ENCODE measurements at regions not wholly inside any gene's neighbourhood (a gene's known extent, or its start where the extent isn't known, plus 50 kb on each side); places are given as distances from the start of the nearest gene placed in this dataset.
A peak's percentile ranks its signal among the peaks of the same experiment; 100 is the strongest.

DNA sequence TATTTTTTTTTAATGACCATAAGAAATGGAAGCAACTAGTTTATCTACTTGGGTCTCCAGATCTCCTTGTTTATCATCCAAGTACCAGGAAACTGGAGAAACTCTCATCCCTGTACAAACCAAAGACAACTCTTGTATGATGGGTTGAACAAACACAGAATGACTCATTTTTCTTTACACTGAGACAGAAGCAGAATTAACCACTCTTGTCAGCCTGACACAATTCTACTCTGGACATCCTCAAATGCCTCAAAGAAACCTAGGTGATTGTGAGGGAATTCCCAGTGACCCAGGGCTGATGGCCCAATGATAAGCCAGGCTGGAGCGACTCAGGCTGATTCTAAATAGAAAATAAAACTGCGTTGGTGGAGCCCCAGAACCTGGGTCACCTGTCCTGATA, 151.5 kb downstream of the ZNF737 start:
- no peak overlapping the region for H2AK5ac ChIP-seq (ENCODE audit: low read length, severe bottlenecking)
- no peak overlapping the region for H3K18ac ChIP-seq (ENCODE audit: low read depth in 1 of 2, low read length in 2 of 2)
- H3K4me3 ChIP-seq (ENCODE audit: insufficient read depth in 1 of 2, low read depth in 1 of 2, low read length in 2 of 2) = peak overlapping the region in 1 of 2 experiments; percentile 44
- no peak for DNase-seq
- no peak overlapping the region for H2BK12ac ChIP-seq (ENCODE audit: low read length in 2 of 2)
- peaks cover 1 to 38% of the 10 kb centered on the region in 2 experiments for H3K36me3 ChIP-seq (ENCODE audit: control insufficient read depth in 1 of 2, insufficient read depth in 2 of 2, low read depth in 1 of 2, low read length in 2 of 2)
- H3K4me2 ChIP-seq (ENCODE audit: low read length, poor library complexity, severe bottlenecking) = no peak overlapping the region
- WGBS = 88% methylated on average over 2 of the region's 2 CpGs
- H4K8ac ChIP-seq (ENCODE audit: low read length) = no peak overlapping the region
- H3K4ac ChIP-seq (ENCODE audit: low read depth in 1 of 2, low read length in 2 of 2) = no peak overlapping the region
- H2BK15ac ChIP-seq (ENCODE audit: low read depth, poor library complexity, severe bottlenecking) = no peak overlapping the region
- no peak overlapping the region for H2BK120ac ChIP-seq (ENCODE audit: low read depth, low read length)
- H3K4me1 ChIP-seq (ENCODE audit: control insufficient read depth, insufficient read depth, low read depth, low read length) = no peaks in the 10 kb centered on the region
- H2AFZ ChIP-seq (ENCODE audit: low read depth, low read length) = no peak overlapping the region
- no peak overlapping the region for H2BK5ac ChIP-seq (ENCODE audit: low read depth, low read length, poor library complexity, severe bottlenecking)
- H3K79me1 ChIP-seq (replicated peaks; ENCODE audit: low read length, poor library complexity, severe bottlenecking) = peaks cover 9% of the 10 kb centered on the region
- H3K27me3 ChIP-seq (ENCODE audit: control insufficient read depth in 1 of 2, insufficient read depth in 1 of 2, low read length in 2 of 2) = no peaks in the 10 kb centered on the region
- H3K9ac ChIP-seq (ENCODE audit: low read length) = no peak overlapping the region
- H3K14ac ChIP-seq (ENCODE audit: low read length in 2 of 2) = no peak overlapping the region
- peaks cover 87% of the 10 kb centered on the region for H3K9me3 ChIP-seq (ENCODE audit: control insufficient read depth, low read length)
- H3K27ac ChIP-seq (ENCODE audit: low read length, poor library complexity, severe bottlenecking) = no peak overlapping the region
- no peak overlapping the region for H3K23ac ChIP-seq (ENCODE audit: low read length in 2 of 2)
- no peak overlapping the region for H4K91ac ChIP-seq (ENCODE audit: low read length)

DNA sequence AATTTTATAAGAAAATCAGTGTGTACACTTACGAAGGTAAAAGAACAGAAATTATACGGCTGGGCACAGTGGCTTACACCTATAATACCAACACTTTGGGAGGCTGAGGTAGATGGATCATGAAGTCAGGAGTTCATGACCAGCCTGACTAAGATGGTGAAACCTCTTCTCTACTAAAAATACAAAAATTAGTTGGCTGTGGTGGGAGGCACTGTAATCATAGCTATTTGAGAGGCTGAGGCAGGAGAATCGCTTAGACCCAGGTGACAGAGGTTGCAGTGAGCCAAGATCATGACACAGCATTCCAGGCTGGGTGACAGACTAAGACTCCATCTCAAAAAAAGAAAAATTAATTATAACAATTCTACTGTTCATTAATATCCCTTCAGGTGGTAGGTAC, 151.9 kb downstream of the ZNF737 start:
- Histone ChIP-seq H2BK5ac (ENCODE audit: low read depth, low read length, poor library complexity, severe bottlenecking) (no peak overlapping the region), H3K36me3 (ENCODE audit: control insufficient read depth in 1 of 2, insufficient read depth in 2 of 2, low read depth in 1 of 2, low read length in 2 of 2) (peaks cover 2 to 41% of the 10 kb centered on the region in 2 experiments), H4K91ac (ENCODE audit: low read length) (no peak overlapping the region), H3K23ac (ENCODE audit: low read length in 2 of 2) (no peak overlapping the region), H2BK120ac (ENCODE audit: low read depth, low read length) (no peak overlapping the region), H3K27me3 (ENCODE audit: control insufficient read depth in 1 of 2, insufficient read depth in 1 of 2, low read length in 2 of 2) (no peaks in the 10 kb centered on the region), H3K79me1 (replicated peaks; ENCODE audit: low read length, poor library complexity, severe bottlenecking) (peaks cover 9% of the 10 kb centered on the region), H3K9ac (ENCODE audit: low read length) (no peak overlapping the region), H2BK12ac (ENCODE audit: low read length in 2 of 2) (no peak overlapping the region), H3K4me2 (ENCODE audit: low read length, poor library complexity, severe bottlenecking) (no peak overlapping the region), H3K27ac (ENCODE audit: low read length, poor library complexity, severe bottlenecking) (no peak overlapping the region), H2AFZ (ENCODE audit: low read depth, low read length) (no peak overlapping the region), H4K8ac (ENCODE audit: low read length) (no peak overlapping the region), H2AK5ac (ENCODE audit: low read length, severe bottlenecking) (no peak overlapping the region), H2BK15ac (ENCODE audit: low read depth, poor library complexity, severe bottlenecking) (no peak overlapping the region), H3K4me1 (ENCODE audit: control insufficient read depth, insufficient read depth, low read depth, low read length) (no peaks in the 10 kb centered on the region), H3K18ac (ENCODE audit: low read depth in 1 of 2, low read length in 2 of 2) (no peak overlapping the region), H3K4me3 (ENCODE audit: insufficient read depth in 1 of 2, low read depth in 1 of 2, low read length in 2 of 2) (peak overlapping the region in 1 of 2 experiments; percentile 44), H3K4ac (ENCODE audit: low read depth in 1 of 2, low read length in 2 of 2) (no peak overlapping the region), H3K9me3 (ENCODE audit: control insufficient read depth, low read length) (peaks cover 89% of the 10 kb centered on the region), H3K14ac (ENCODE audit: low read length in 2 of 2) (no peak overlapping the region)
- no CpG with 5 or more reads among the region's 3 CpGs for WGBS
- no peak for DNase-seq

- Histone ChIP-seq H2AK5ac (ENCODE audit: low read length, severe bottlenecking) (no peak overlapping the region), H3K27me3 (ENCODE audit: control insufficient read depth in 1 of 2, insufficient read depth in 1 of 2, low read length in 2 of 2) (no peaks in the 10 kb centered on the region), H3K9me3 (ENCODE audit: control insufficient read depth, low read length) (peaks cover 88% of the 10 kb centered on the region), H3K36me3 (ENCODE audit: control insufficient read depth in 1 of 2, insufficient read depth in 2 of 2, low read depth in 1 of 2, low read length in 2 of 2) (peaks cover 2 to 46% of the 10 kb centered on the region in 2 experiments), H3K4me2 (ENCODE audit: low read length, poor library complexity, severe bottlenecking) (no peak overlapping the region), H2BK15ac (ENCODE audit: low read depth, poor library complexity, severe bottlenecking) (no peak overlapping the region), H3K23ac (ENCODE audit: low read length in 2 of 2) (no peak overlapping the region), H2BK5ac (ENCODE audit: low read depth, low read length, poor library complexity, severe bottlenecking) (no peak overlapping the region), H4K91ac (ENCODE audit: low read length) (no peak overlapping the region), H3K27ac (ENCODE audit: low read length, poor library complexity, severe bottlenecking) (no peak overlapping the region), H3K4ac (ENCODE audit: low read depth in 1 of 2, low read length in 2 of 2) (no peak overlapping the region), H3K4me1 (ENCODE audit: control insufficient read depth, insufficient read depth, low read depth, low read length) (no peaks in the 10 kb centered on the region), H3K4me3 (ENCODE audit: insufficient read depth in 1 of 2, low read depth in 1 of 2, low read length in 2 of 2) (no peak overlapping the region), H2AFZ (ENCODE audit: low read depth, low read length) (no peak overlapping the region), H2BK120ac (ENCODE audit: low read depth, low read length) (no peak overlapping the region), H3K14ac (ENCODE audit: low read length in 2 of 2) (no peak overlapping the region), H3K79me1 (replicated peaks; ENCODE audit: low read length, poor library complexity, severe bottlenecking) (peaks cover 9% of the 10 kb centered on the region), H3K18ac (ENCODE audit: low read depth in 1 of 2, low read length in 2 of 2) (no peak overlapping the region), H2BK12ac (ENCODE audit: low read length in 2 of 2) (no peak overlapping the region), H4K8ac (ENCODE audit: low read length) (no peak overlapping the region), H3K9ac (ENCODE audit: low read length) (no peak overlapping the region)
- no peak for DNase-seq
These were observed 152.7 kb downstream of the ZNF737 start for GRCh38 chr19:20412846-20413245.

DNA sequence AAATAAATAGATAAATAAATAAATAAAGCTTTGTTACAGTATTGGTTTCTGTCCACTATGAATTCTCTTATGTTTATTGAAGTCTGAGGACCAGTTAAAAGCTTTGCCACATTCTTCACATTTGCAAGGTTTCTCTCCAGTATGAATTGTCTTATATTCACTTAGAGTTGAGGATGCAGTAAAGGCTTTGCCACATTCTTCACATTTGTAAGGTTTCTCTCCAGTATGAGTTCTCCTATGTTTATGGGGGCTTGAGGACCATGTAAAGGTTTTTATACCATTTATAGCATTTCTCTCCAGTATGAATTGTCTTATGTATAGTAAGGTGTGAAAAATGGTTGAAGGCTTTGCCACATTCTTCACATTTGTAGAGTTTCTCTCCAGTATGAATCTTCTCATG, 168.3 kb downstream of the ZNF737 start:
- no peak overlapping the region for H3K14ac ChIP-seq (ENCODE audit: low read length in 2 of 2)

More for the DNA sequence above, 168.3 kb downstream of the ZNF737 start:
- no peak overlapping the region for H2BK5ac ChIP-seq (ENCODE audit: low read depth, low read length, poor library complexity, severe bottlenecking)
- H2BK12ac ChIP-seq (ENCODE audit: low read length in 2 of 2) = no peak overlapping the region
- no peak overlapping the region for H4K91ac ChIP-seq (ENCODE audit: low read length)
- no peak overlapping the region for H3K18ac ChIP-seq (ENCODE audit: low read depth in 1 of 2, low read length in 2 of 2)
- no peak overlapping the region for H2AFZ ChIP-seq (ENCODE audit: low read depth, low read length)
- H4K8ac ChIP-seq (ENCODE audit: low read length) = no peak overlapping the region
- H3K79me1 ChIP-seq (replicated peaks; ENCODE audit: low read length, poor library complexity, severe bottlenecking) = no peaks in the 10 kb centered on the region
- peak; percentile 6 for DNase-seq
- H3K4me3 ChIP-seq (ENCODE audit: insufficient read depth in 1 of 2, low read depth in 1 of 2, low read length in 2 of 2) = no peak overlapping the region
- H3K4me1 ChIP-seq (ENCODE audit: control insufficient read depth, insufficient read depth, low read depth, low read length) = no peaks in the 10 kb centered on the region
- H3K23ac ChIP-seq (ENCODE audit: low read length in 2 of 2) = no peak overlapping the region
- H2AK5ac ChIP-seq (ENCODE audit: low read length, severe bottlenecking) = no peak overlapping the region
- H2BK15ac ChIP-seq (ENCODE audit: low read depth, poor library complexity, severe bottlenecking) = no peak overlapping the region
- no peak overlapping the region for H3K4me2 ChIP-seq (ENCODE audit: low read length, poor library complexity, severe bottlenecking)
- H3K36me3 ChIP-seq (ENCODE audit: control insufficient read depth in 1 of 2, insufficient read depth in 2 of 2, low read depth in 1 of 2, low read length in 2 of 2) = peaks cover 0 to 3% of the 10 kb centered on the region in 2 experiments
- no peak overlapping the region for H3K4ac ChIP-seq (ENCODE audit: low read depth in 1 of 2, low read length in 2 of 2)
- H3K9ac ChIP-seq (ENCODE audit: low read length) = no peak overlapping the region
- H3K27me3 ChIP-seq (ENCODE audit: control insufficient read depth in 1 of 2, insufficient read depth in 1 of 2, low read length in 2 of 2) = no peaks in the 10 kb centered on the region
- H2BK120ac ChIP-seq (ENCODE audit: low read depth, low read length) = no peak overlapping the region
- H3K9me3 ChIP-seq (ENCODE audit: control insufficient read depth, low read length) = peaks cover 88% of the 10 kb centered on the region
- H3K27ac ChIP-seq (ENCODE audit: low read length, poor library complexity, severe bottlenecking) = no peak overlapping the region
